Vagina (tissue), 2 donors: ENCODE measurements at regions not wholly inside any gene's neighbourhood (a gene's known extent, or its start where the extent isn't known, plus 50 kb on each side); places are given as distances from the start of the nearest gene placed in this dataset.

ENCODE experiments used
- CTCF ChIP-seq, 3 experiments: fragments of 450-650 bp in 2 of 3; fragments of 200-600 bp in 1 of 3; sonication (generic) in 1 of 3; IDR thresholded peaks; one replicate each; pipeline ENCODE4 v1.5.1; 2017 to 2019; ENCODE audit warnings: antibody characterized with exemption in 3 of 3, mild to moderate bottlenecking in 2 of 3, moderate library complexity in 2 of 3
- POLR2AphosphoS5 ChIP-seq, 2 donors: sonication (generic); formaldehyde crosslinking; IDR thresholded peaks; one replicate each; pipeline ENCODE4 v1.9.0; 2017; ENCODE audit warnings: antibody characterized with exemption in 2 of 2, mild to moderate bottlenecking in 2 of 2, low read depth in 1 of 2; ENCODE audit not compliant: insufficient read depth in 1 of 2

- no peak for TF ChIP-seq CTCF (IDR thresholded peaks at IDR 0.05)
- no peak for TF ChIP-seq POLR2AphosphoS5 (IDR thresholded peaks at IDR 0.05; ENCODE audit: insufficient read depth in 1 of 2, low read depth in 1 of 2)
Measured at GRCh38 chr12:66032739-66033138, 97.8 kb downstream of the LLPH start.
